ENCODE measurements at regions not wholly inside any gene's neighbourhood (a gene's known extent, or its start where the extent isn't known, plus 50 kb on each side); places are given as distances from the start of the nearest gene placed in this dataset.

GRCh38 chr1:9482403-9482802 is 56.9 kb upstream of the SLC25A33 start:
- H4K20me1 ChIP-seq (ENCODE audit: control insufficient read depth, insufficient read depth, low read length, poor library complexity, severe bottlenecking) = no peaks in the 10 kb centered on the region
- no peak for TF ChIP-seq EZH2 (IDR thresholded peaks at IDR 0.05; ENCODE audit: borderline replicate concordance, insufficient read depth, low read depth, low read length, poor library complexity, severe bottlenecking)
- TF ChIP-seq CTCF (IDR thresholded peaks at IDR 0.05) = no peak
- H3K27me3 ChIP-seq (replicated peaks in 1 of 4; ENCODE audit: control extremely low read depth in 1 of 4, control insufficient read depth in 3 of 4, insufficient read depth in 4 of 4, low read length in 3 of 4) = peaks cover 0 to 9% (median 0%) of the 10 kb centered on the region in 4 experiments
- H3K4me1 Mint-ChIP-seq = no peaks in the 10 kb centered on the region
- no peak overlapping the region for H3K27ac Mint-ChIP-seq
- H3K79me2 ChIP-seq (ENCODE audit: control insufficient read depth, insufficient read depth, low read length) = no peaks in the 10 kb centered on the region
- H3K9me3 ChIP-seq (ENCODE audit: control extremely low read depth in 1 of 3, control insufficient read depth in 2 of 3, insufficient read depth in 1 of 3, low read length in 2 of 3) = no peaks in the 10 kb centered on the region
- H3K9me3 Mint-ChIP-seq (ENCODE audit: insufficient read depth) = no peaks in the 10 kb centered on the region
- no peak overlapping the region for H2AFZ ChIP-seq (ENCODE audit: insufficient read depth, low read depth, low read length, poor library complexity, severe bottlenecking)
- no peak overlapping the region for H3K4me3 Mint-ChIP-seq
- H3K9ac ChIP-seq (ENCODE audit: low read length) = no peak overlapping the region
- ATAC-seq (ENCODE audit: low read depth) (no peak), DNase-seq (no peak)
- no peak overlapping the region for H3K4me3 ChIP-seq (ENCODE audit: control extremely low read depth in 1 of 5, extremely low read depth in 1 of 5, insufficient read depth in 1 of 5, low read depth in 2 of 5, low read length in 4 of 5)
- CTCF ChIA-PET = interaction anchor here (3.0 to 3.1 kb wide), 2 partner anchors 8 to 193 kb away, joined by 9 to 13 read pairs; no protein-coding TSS in a partner anchor
- no peaks in the 10 kb centered on the region for H3K36me3 ChIP-seq (replicated peaks in 1 of 2; ENCODE audit: control extremely low read depth in 1 of 2, control insufficient read depth in 1 of 2, extremely low read depth in 1 of 2, insufficient read depth in 2 of 2, low read length in 1 of 2)
- POLR2A ChIA-PET = no interaction called here
- no peaks in the 10 kb centered on the region for H3K4me1 ChIP-seq (ENCODE audit: control insufficient read depth in 2 of 2, insufficient read depth in 2 of 2, low read length in 2 of 2)
- H3K27ac ChIP-seq (ENCODE audit: low read length in 2 of 2) = no peak overlapping the region
- H3K4me2 ChIP-seq (replicated peaks; ENCODE audit: low read depth, low read length, poor library complexity, severe bottlenecking) = no peak overlapping the region
- 97% methylated on average over 8 of the region's 9 CpGs for WGBS (ENCODE audit: insufficient coverage)
- peaks cover 15% of the 10 kb centered on the region for H3K27me3 Mint-ChIP-seq
- intact Hi-C loops (cut with micrococcal nuclease) = no loop called here

- H3K27me3 ChIP-seq (replicated peaks in 1 of 4; ENCODE audit: control extremely low read depth in 1 of 4, control insufficient read depth in 3 of 4, insufficient read depth in 4 of 4, low read length in 3 of 4) = peaks cover 0 to 9% (median 0%) of the 10 kb centered on the region in 4 experiments
- Mint-ChIP-seq H3K9me3 (ENCODE audit: insufficient read depth) (no peaks in the 10 kb centered on the region), H3K27me3 (peaks cover 15% of the 10 kb centered on the region), H3K4me1 (no peaks in the 10 kb centered on the region), H3K4me3 (no peak overlapping the region), H3K27ac (no peak overlapping the region)
- H3K4me3 ChIP-seq (ENCODE audit: control extremely low read depth in 1 of 5, extremely low read depth in 1 of 5, insufficient read depth in 1 of 5, low read depth in 2 of 5, low read length in 4 of 5) = no peak overlapping the region
- no peaks in the 10 kb centered on the region for H4K20me1 ChIP-seq (ENCODE audit: control insufficient read depth, insufficient read depth, low read length, poor library complexity, severe bottlenecking)
- TF ChIP-seq EZH2 (IDR thresholded peaks at IDR 0.05; ENCODE audit: borderline replicate concordance, insufficient read depth, low read depth, low read length, poor library complexity, severe bottlenecking) (no peak), CTCF (IDR thresholded peaks at IDR 0.05) (no peak)
- H3K4me1 ChIP-seq (ENCODE audit: control insufficient read depth in 2 of 2, insufficient read depth in 2 of 2, low read length in 2 of 2) = no peaks in the 10 kb centered on the region
- CTCF ChIA-PET = interaction anchor here (0.5 to 3.1 kb wide), 5 partner anchors 8 to 302 kb away, joined by 3 to 13 read pairs (median 5); no protein-coding TSS in a partner anchor
- ATAC-seq (ENCODE audit: low read depth) = no peak
- H3K79me2 ChIP-seq (ENCODE audit: control insufficient read depth, insufficient read depth, low read length) = no peaks in the 10 kb centered on the region
- whole genome bisulfite sequencing (ENCODE audit: insufficient coverage) = 90% methylated on average over 18 of the region's 19 CpGs
- intact Hi-C loops (cut with micrococcal nuclease) = no loop called here
- POLR2A ChIA-PET = no interaction called here
- no peak overlapping the region for H3K4me2 ChIP-seq (replicated peaks; ENCODE audit: low read depth, low read length, poor library complexity, severe bottlenecking)
- no peaks in the 10 kb centered on the region for H3K36me3 ChIP-seq (replicated peaks in 1 of 2; ENCODE audit: control extremely low read depth in 1 of 2, control insufficient read depth in 1 of 2, extremely low read depth in 1 of 2, insufficient read depth in 2 of 2, low read length in 1 of 2)
- no peak for DNase-seq
- H3K9me3 ChIP-seq (ENCODE audit: control extremely low read depth in 1 of 3, control insufficient read depth in 2 of 3, insufficient read depth in 1 of 3, low read length in 2 of 3) = no peaks in the 10 kb centered on the region
- H3K9ac ChIP-seq (ENCODE audit: low read length) = no peak overlapping the region
- H3K27ac ChIP-seq (ENCODE audit: low read length in 2 of 2) = no peak overlapping the region
- no peak overlapping the region for H2AFZ ChIP-seq (ENCODE audit: insufficient read depth, low read depth, low read length, poor library complexity, severe bottlenecking)
Observed at GRCh38 chr1:9482816-9483572, 56.3 kb upstream of the SLC25A33 start.
